HEK293T (cell line): ENCODE measurements at regions not wholly inside any gene's neighbourhood (a gene's known extent, or its start where the extent isn't known, plus 50 kb on each side); places are given as distances from the start of the nearest gene placed in this dataset.

Experiments
- CTCF ChIA-PET: fragments of 350-600 bp; formaldehyde crosslinking; extraction: SDS; loops from one replicate; lab custom pipeline; 2021; ENCODE audit warnings: antibody characterized with exemption, inconsistent platforms; lab: Yijun Ruan, JAX
- POLR2A ChIA-PET: fragments of 350-600 bp; formaldehyde crosslinking; extraction: SDS; loops from one replicate; lab custom pipeline; 2020; ENCODE audit warnings: antibody characterized with exemption, inconsistent platforms; lab: Yijun Ruan, JAX
- DNase-seq: peaks from one replicate; pipeline ENCODE4 v3.0.0; 2012; ENCODE audit warnings: mixed read lengths; ENCODE audit errors: extremely low spot score
- ARNT ChIP-seq: fragments of 450-650 bp; IDR thresholded peaks from 2 replicates; pipeline ENCODE4 v1.6.1; 2017; ENCODE audit warnings: mild to moderate bottlenecking
- BHLHE40 ChIP-seq: fragments of 450-650 bp; IDR thresholded peaks from 2 replicates; pipeline ENCODE4 v1.6.1; 2016; ENCODE audit warnings: mild to moderate bottlenecking, moderate library complexity, borderline replicate concordance
- CTBP1 ChIP-seq: fragments of 450-650 bp; IDR thresholded peaks from 2 replicates; pipeline ENCODE4 v1.6.1; 2016; ENCODE audit warnings: borderline replicate concordance
- ELF4 ChIP-seq: fragments of 450-650 bp; IDR thresholded peaks from 2 replicates; pipeline ENCODE4 v1.6.1; 2017; ENCODE audit warnings: antibody characterized with exemption
- FOXA1 ChIP-seq: fragments of 450-650 bp; IDR thresholded peaks from 2 replicates; pipeline ENCODE4 v1.6.1; 2016; ENCODE audit warnings: mild to moderate bottlenecking
- FOXK2 ChIP-seq: fragments of 450-650 bp; IDR thresholded peaks from 2 replicates; pipeline ENCODE4 v1.6.1; 2016; ENCODE audit warnings: mild to moderate bottlenecking
- FOXM1 ChIP-seq: fragments of 450-650 bp; IDR thresholded peaks from 2 replicates; pipeline ENCODE4 v1.6.1; 2017; ENCODE audit warnings: mild to moderate bottlenecking, borderline replicate concordance
- HDGF ChIP-seq: fragments of 450-650 bp; IDR thresholded peaks from 2 replicates; pipeline ENCODE4 v1.6.1; 2017; ENCODE audit warnings: antibody characterized with exemption, borderline replicate concordance
- L3MBTL2 ChIP-seq: fragments of 450-650 bp; conservative IDR thresholded peaks from 2 replicates; pipeline ENCODE4 v1.6.1; 2016; ENCODE audit warnings: mild to moderate bottlenecking
- LEF1 ChIP-seq: fragments of 450-650 bp; IDR thresholded peaks from 2 replicates; pipeline ENCODE4 v1.6.1; 2017; ENCODE audit warnings: mild to moderate bottlenecking, borderline replicate concordance
- NFRKB ChIP-seq: fragments of 450-650 bp; IDR thresholded peaks from 2 replicates; pipeline ENCODE4 v1.6.1; 2016; ENCODE audit warnings: mild to moderate bottlenecking, moderate library complexity
- SP1 ChIP-seq: fragments of 450-650 bp; IDR thresholded peaks from 2 replicates; pipeline ENCODE4 v1.6.1; 2017
- SUZ12 ChIP-seq: fragments of 450-650 bp; IDR thresholded peaks from 2 replicates; pipeline ENCODE4 v1.6.1; 2016; ENCODE audit warnings: mild to moderate bottlenecking
- TARDBP ChIP-seq: fragments of 450-650 bp; IDR thresholded peaks from 2 replicates; pipeline ENCODE4 v1.6.1; 2016
- ZNF384 ChIP-seq: fragments of 450-650 bp; IDR thresholded peaks from 2 replicates; pipeline ENCODE4 v1.6.1; 2016
- TF ChIP-seq, protein P1 (sequence below): fragments of 450-650 bp; IDR thresholded peaks from 2 replicates; pipeline ENCODE4 v1.6.1; 2016

- ChIA-PET CTCF (no interaction called here), POLR2A (no interaction called here)
- TF ChIP-seq ZNF384 (no peak), HDGF (no peak), BHLHE40 (no peak), FOXA1 (no peak), FOXM1 (no peak), TARDBP (no peak), CTBP1 (no peak), NFRKB (no peak), ELF4 (no peak), SP1 (no peak), FOXK2 (no peak), L3MBTL2 (no peak), ARNT (no peak), LEF1 (no peak), SUZ12 (no peak)
- TF ChIP-seq, protein P1, sequence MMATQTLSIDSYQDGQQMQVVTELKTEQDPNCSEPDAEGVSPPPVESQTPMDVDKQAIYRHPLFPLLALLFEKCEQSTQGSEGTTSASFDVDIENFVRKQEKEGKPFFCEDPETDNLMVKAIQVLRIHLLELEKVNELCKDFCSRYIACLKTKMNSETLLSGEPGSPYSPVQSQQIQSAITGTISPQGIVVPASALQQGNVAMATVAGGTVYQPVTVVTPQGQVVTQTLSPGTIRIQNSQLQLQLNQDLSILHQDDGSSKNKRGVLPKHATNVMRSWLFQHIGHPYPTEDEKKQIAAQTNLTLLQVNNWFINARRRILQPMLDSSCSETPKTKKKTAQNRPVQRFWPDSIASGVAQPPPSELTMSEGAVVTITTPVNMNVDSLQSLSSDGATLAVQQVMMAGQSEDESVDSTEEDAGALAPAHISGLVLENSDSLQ, result no peak
- no peak for DNase-seq
Observed at GRCh38 chr7:50185208-50185607, 92.2 kb upstream of the ZPBP start.

GRCh38 chr7:50184271-50184990 lies 91.4 kb upstream of the ZPBP start:
- ChIA-PET CTCF (no interaction called here), POLR2A (no interaction called here)
- no peak for DNase-seq
- TF ChIP-seq FOXK2 (no peak), L3MBTL2 (no peak), LEF1 (no peak), ELF4 (no peak), HDGF (no peak), CTBP1 (no peak), TARDBP (no peak), SUZ12 (no peak), ARNT (no peak)

- ChIA-PET CTCF (no interaction called here), POLR2A (no interaction called here)
- no peak for DNase-seq
- TF ChIP-seq L3MBTL2 (no peak), FOXM1 (no peak), BHLHE40 (no peak), TARDBP (no peak), ELF4 (no peak), HDGF (no peak), NFRKB (no peak), LEF1 (no peak), ZNF384 (no peak), CTBP1 (no peak), ARNT (no peak), FOXK2 (no peak), FOXA1 (no peak)
- TF ChIP-seq, protein P1, result no peak
Observed at GRCh38 chr7:50182759-50183158, 89.7 kb upstream of the ZPBP start.

DNA sequence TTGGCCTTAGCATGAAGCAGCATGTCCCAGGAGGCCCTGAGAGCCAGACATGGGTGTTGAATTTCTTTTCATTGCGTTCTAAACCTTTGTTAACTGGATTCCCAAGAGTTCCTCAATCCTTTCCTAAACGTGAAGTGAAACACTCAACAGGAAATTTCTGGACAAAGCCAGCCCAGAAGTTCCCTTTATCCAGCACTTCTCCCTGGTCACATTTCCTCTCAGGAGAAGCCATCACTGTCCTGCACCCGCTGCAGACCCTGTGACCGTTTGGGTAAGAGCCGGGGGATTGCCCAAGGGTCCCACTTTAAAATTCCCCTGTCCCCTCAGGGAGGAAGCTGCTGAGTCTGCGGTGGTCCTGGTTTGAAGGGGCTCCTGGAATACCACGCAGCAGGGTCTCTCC lies 88.0 kb upstream of the ZPBP start:
- POLR2A ChIA-PET, result no interaction called here
- TF ChIP-seq FOXK2, result no peak
- no peak for DNase-seq
- CTCF ChIA-PET, result no interaction called here

DNA sequence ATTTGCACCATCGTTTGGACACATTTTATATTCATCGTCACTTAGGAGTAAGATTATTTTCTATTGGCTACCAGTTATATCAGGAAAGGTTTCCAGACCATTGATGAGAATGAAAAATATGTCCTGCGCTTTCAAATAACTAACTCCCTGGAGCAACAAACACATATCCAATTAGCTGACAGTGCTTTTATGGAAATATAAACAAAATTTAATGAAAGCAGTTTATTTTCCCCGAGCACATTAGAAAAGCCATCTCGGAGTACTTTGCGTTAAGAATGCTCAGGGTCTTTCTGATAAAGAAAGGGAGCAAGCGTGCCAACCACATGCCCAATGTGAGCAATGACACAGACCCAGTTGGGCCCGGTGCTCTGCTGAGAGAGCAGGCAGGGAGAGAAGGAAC lies 85.1 kb upstream of the ZPBP start:
- POLR2A ChIA-PET, result no interaction called here
- CTCF ChIA-PET, result no interaction called here
- no peak for DNase-seq

DNA sequence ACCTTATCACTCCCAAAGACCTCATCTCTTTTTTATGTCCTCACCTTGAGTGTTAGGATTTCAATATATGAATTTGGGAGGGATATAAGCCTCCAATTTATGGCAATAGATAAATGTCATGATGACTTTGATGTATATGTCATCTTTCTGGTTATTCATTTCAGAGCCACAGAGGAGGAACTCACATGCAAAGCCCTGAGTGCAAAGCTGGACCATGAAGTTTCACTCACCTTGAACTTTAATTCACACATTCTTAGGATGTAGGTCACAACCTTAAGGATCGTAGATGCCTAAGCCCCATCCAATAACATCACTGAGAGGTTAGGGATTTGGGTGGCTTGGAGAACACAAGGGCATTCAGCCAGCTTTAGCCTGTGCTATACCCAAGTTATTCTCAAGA lies 81.9 kb upstream of the ZPBP start:
- CTCF ChIA-PET, result no interaction called here
- no peak for DNase-seq

More for the DNA sequence above, 85.1 kb upstream of the ZPBP start:
- no peak for TF ChIP-seq HDGF
- TF ChIP-seq ZNF384, result no peak
- TF ChIP-seq LEF1, result no peak
- TF ChIP-seq CTBP1, result no peak
- TF ChIP-seq ARNT, result no peak
- no peak for TF ChIP-seq BHLHE40
- TF ChIP-seq L3MBTL2, result no peak
- no peak for TF ChIP-seq ELF4

More for the DNA sequence above, 81.9 kb upstream of the ZPBP start:
- POLR2A ChIA-PET, result no interaction called here
- no peak for TF ChIP-seq NFRKB
- TF ChIP-seq SUZ12, result no peak
- no peak for TF ChIP-seq ZNF384
- TF ChIP-seq BHLHE40, result no peak
- no peak for TF ChIP-seq FOXK2
- TF ChIP-seq SP1, result no peak
- no peak for TF ChIP-seq HDGF
- TF ChIP-seq TARDBP, result no peak
- TF ChIP-seq, protein P1, result no peak
- no peak for TF ChIP-seq LEF1
- no peak for TF ChIP-seq L3MBTL2
- TF ChIP-seq ELF4, result no peak
- no peak for TF ChIP-seq FOXM1
- no peak for TF ChIP-seq CTBP1
- TF ChIP-seq FOXA1, result no peak
- TF ChIP-seq ARNT, result no peak
